HepG2 (cell line): ENCODE measurements at regions not wholly inside any gene's neighbourhood (a gene's known extent, or its start where the extent isn't known, plus 50 kb on each side); places are given as distances from the start of the nearest gene placed in this dataset.
A peak's percentile ranks its signal among the peaks of the same experiment; 100 is the strongest.

Source experiments
- ATAC-seq: fragments of 200-7000 bp; cut with Tn5 transposase; 3 replicates; pipeline ENCODE4 v1.9.1; 2020; ENCODE audit warnings: mild to moderate bottlenecking, moderate library complexity
- BruUV-seq: library from RNA; stranded (reverse); fragments of 400-500 nt; replicated peaks from 2 replicates; lab custom pipeline; 2021; lab: Mats Ljungman, UMichigan
- CTCF ChIA-PET: fragments of 300-600 bp; formaldehyde crosslinking; extraction: SDS; loops from one replicate; lab custom pipeline; 2021; ENCODE audit warnings: low total read pairs, inconsistent platforms, low intra/inter-chr PET ratio; lab: Yijun Ruan, JAX
- POLR2A ChIA-PET: fragments of 350-600 bp; sonication (Branson Sonifier 250); formaldehyde crosslinking; loops from one replicate; lab custom pipeline; 2020; ENCODE audit warnings: antibody characterized with exemption, inconsistent platforms; lab: Yijun Ruan, JAX
- DNase-seq: peaks from one replicate; pipeline ENCODE4 v3.0.0-alpha.2; 2015; ENCODE audit warnings: low spot score
- FAIRE-seq: peaks from 3 replicates; lab custom pipeline; 2011; peaks lifted over from hg19 to GRCh38; lab: Jason Lieb, UNC
- H2AFZ ChIP-seq: one replicate; pipeline ENCODE4 v1.6.1; 2011; ENCODE audit warnings: low read length, inconsistent platforms
- H3K27ac ChIP-seq: fragments of 300-600 bp; 3 replicates; pipeline ENCODE4 v1.8.0; 2011; ENCODE audit warnings: mixed run types, mild to moderate bottlenecking, mixed read lengths, low read length, inconsistent platforms; ENCODE audit not compliant: insufficient read depth; ENCODE audit errors: extremely low read length
- H3K27me3 ChIP-seq, 2 experiments: fragments of 200-600 bp in 1 of 2; 2 replicates in 1 of 2; 3 replicates in 1 of 2; pipeline versions ENCODE4 v1.6.0 to v1.8.0; 2011; ENCODE audit warnings: low read length in 2 of 2, mild to moderate bottlenecking in 2 of 2, moderate library complexity in 2 of 2, inconsistent platforms in 1 of 2; ENCODE audit not compliant: insufficient read depth in 2 of 2, control insufficient read depth in 1 of 2
- H3K36me3 ChIP-seq, 2 experiments: fragments of 200-600 bp in 1 of 2; replicated peaks in 1 of 2; 2 replicates in 1 of 2; 3 replicates in 1 of 2; pipeline versions ENCODE4 v1.5.1 to v1.8.0; 2011; ENCODE audit warnings: low read length in 2 of 2, inconsistent platforms in 1 of 2; ENCODE audit not compliant: insufficient read depth in 2 of 2, control insufficient read depth in 1 of 2
- H3K4me1 ChIP-seq: 2 replicates; pipeline ENCODE4 v1.5.1; 2012; ENCODE audit warnings: low read length, inconsistent platforms; ENCODE audit not compliant: insufficient read depth
- H3K4me2 ChIP-seq: 2 replicates; pipeline ENCODE4 v1.6.0; 2011; ENCODE audit warnings: low read depth, low read length, inconsistent platforms
- H3K4me3 ChIP-seq, 3 experiments: fragments of 200-600 bp in 1 of 3; sonication (generic), shearing (Covaris generic) in 1 of 3; replicated peaks in 1 of 3; 2 replicates each; pipeline ENCODE4 v1.5.1; 2011 to 2016; ENCODE audit warnings: low read length in 3 of 3, inconsistent platforms in 2 of 3, low read depth in 2 of 3, mild to moderate bottlenecking in 2 of 3, control low read depth in 1 of 3, mixed read lengths in 1 of 3; ENCODE audit not compliant: insufficient read depth in 1 of 3
- H3K79me2 ChIP-seq: one replicate; pipeline ENCODE4 v1.6.1; 2011; ENCODE audit warnings: low read length, inconsistent platforms; ENCODE audit not compliant: insufficient read depth
- H3K9ac ChIP-seq: 2 replicates; pipeline ENCODE4 v1.6.0; 2011; ENCODE audit warnings: mild to moderate bottlenecking, low read depth, low read length, inconsistent platforms; ENCODE audit not compliant: insufficient read depth
- H3K9me3 ChIP-seq: 2 replicates; pipeline ENCODE4 v1.5.1; 2012; ENCODE audit warnings: mild to moderate bottlenecking, low read length
- H4K20me1 ChIP-seq: 2 replicates; pipeline ENCODE4 v1.6.0; 2011; ENCODE audit warnings: inconsistent platforms, mild to moderate bottlenecking, low read length, moderate library complexity; ENCODE audit not compliant: insufficient read depth
- ATF7 ChIP-seq, 2 experiments: fragments of 450-650 bp in 1 of 2; sonication (generic) in 1 of 2; formaldehyde crosslinking in 1 of 2; IDR thresholded peaks; 2 replicates each; pipeline versions ENCODE4 v1.4.0 to v1.6.1; 2016 to 2020; ENCODE audit warnings: antibody characterized with exemption in 1 of 2, mild to moderate bottlenecking in 1 of 2, missing genetic modification reagents in 1 of 2
- KLF16 ChIP-seq, 2 experiments: sonication (generic) in 1 of 2; formaldehyde crosslinking in 1 of 2; IDR thresholded peaks; 2 replicates each; pipeline versions ENCODE4 v1.6.1 to v1.8.0; 2016 to 2023; ENCODE audit warnings: missing genetic modification reagents in 2 of 2, missing compliant biosample characterization in 1 of 2
- ZMYM3 ChIP-seq: sonication (generic); formaldehyde crosslinking; IDR thresholded peaks from 2 replicates; pipeline ENCODE4 v1.5.1; 2020; ENCODE audit warnings: mild to moderate bottlenecking, missing genetic modification reagents
- WGBS: methylation state at CpG from one replicate; pipeline ENCODE4 v1.1.6; 2017; ENCODE audit warnings: low lambda C conversion rate; 5-methylcytosine and 5-hydroxymethylcytosine counted together
- in situ Hi-C: cut with HindIII; loops from 2 replicates; pipeline ENCODE4 v1.10.0; 2017; ENCODE audit warnings: low pct_unique_long_range_greater_than_20kb; ENCODE audit not compliant: extremely low pct_ligation_motif_present
- intact Hi-C: fragments of 100-400 bp; cut with micrococcal nuclease; formaldehyde crosslinking; loops from one replicate; pipeline ENCODE4 v1.10.0; 2022; ENCODE audit not compliant: unreplicated experiment
- TF ChIP-seq, protein P1 (sequence below): sonication (generic); formaldehyde crosslinking; IDR thresholded peaks from 2 replicates; pipeline ENCODE4 v1.5.1; 2020; ENCODE audit warnings: missing genetic modification reagents, mild to moderate bottlenecking, borderline replicate concordance
- TF ChIP-seq, protein P2 (sequence below): sonication (generic); formaldehyde crosslinking; IDR thresholded peaks from 2 replicates; pipeline ENCODE4 v1.4.0; 2020; ENCODE audit warnings: missing genetic modification reagents, low read depth, mild to moderate bottlenecking, borderline replicate concordance
- TF ChIP-seq, protein P3 (sequence below): sonication (generic); formaldehyde crosslinking; IDR thresholded peaks from one replicate; pipeline ENCODE4 v1.5.1; 2020; ENCODE audit warnings: mild to moderate bottlenecking, missing genetic modification reagents; ENCODE audit errors: not compliant biosample characterization

DNA sequence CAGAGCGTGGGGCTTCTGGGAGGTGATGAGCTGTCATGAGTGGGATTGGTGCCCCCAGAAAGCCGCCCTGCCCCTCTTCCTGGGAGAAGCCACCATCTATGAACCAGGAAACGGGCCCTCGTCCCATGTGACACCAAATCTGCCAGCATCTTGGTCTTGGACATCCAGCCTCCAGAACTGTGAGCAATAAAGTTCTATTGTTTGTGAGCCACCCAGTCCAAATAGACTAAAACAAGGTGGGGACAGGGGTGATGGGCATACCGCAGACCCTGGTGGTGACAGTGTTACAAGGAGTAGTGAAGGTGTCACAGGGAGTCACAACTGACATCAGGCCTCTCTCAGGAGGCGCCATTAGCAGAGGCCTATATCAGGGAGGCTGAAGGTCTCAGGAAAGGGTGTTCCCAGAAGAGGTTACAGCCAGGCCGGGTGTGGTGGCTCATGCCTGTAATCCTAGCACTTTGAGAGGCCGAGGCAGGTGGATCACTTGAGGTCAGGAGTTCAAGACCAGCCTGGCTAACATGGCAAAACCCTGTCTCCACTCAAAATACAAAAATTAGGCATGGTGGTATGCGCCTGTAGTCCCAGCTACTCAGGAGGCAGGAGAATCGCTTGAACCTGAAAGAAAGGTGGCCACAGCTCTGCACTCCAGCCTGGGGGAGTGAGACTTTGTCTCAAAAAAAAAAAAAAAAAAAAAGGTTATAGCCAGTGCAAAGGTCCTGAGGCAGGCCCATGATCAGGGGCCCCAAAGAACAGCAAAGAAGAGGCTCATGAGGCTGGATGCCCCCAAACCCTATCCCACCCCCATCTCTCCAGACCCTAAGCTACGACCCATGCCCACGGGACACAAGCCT lies 53.0 kb downstream of the NCOR2 start:
- intact Hi-C loops (loop anchor here (10.0 kb wide), 1 partner anchor 50 kb away; the partner anchor contains the start of gene NCOR2), in situ Hi-C loops (no loop called here)
- ATAC-seq: no peak
- H3K4me3 ChIP-seq: no peak overlapping the region
- no peak overlapping the region for H3K27ac ChIP-seq
- no peaks in the 10 kb centered on the region for H3K9me3 ChIP-seq
- H2AFZ ChIP-seq: no peak overlapping the region
- H3K9ac ChIP-seq: no peak overlapping the region
- ChIA-PET POLR2A (no interaction called here), CTCF (no interaction called here)
- no peak overlapping the region for H3K4me2 ChIP-seq
- WGBS: 94% methylated on average over 6 of the region's 12 CpGs
- H3K79me2 ChIP-seq: peaks cover 30% of the 10 kb centered on the region
- no peaks in the 10 kb centered on the region; a peak in 1 of 5 replicates for H3K36me3 ChIP-seq
- no peak for FAIRE-seq
- peaks cover 13% of the 10 kb centered on the region for H4K20me1 ChIP-seq
- no peaks in the 10 kb centered on the region for H3K27me3 ChIP-seq
- no TSS peak for BruUV-seq
- peaks cover 62% of the 10 kb centered on the region for H3K4me1 ChIP-seq
- TF ChIP-seq, protein P1, sequence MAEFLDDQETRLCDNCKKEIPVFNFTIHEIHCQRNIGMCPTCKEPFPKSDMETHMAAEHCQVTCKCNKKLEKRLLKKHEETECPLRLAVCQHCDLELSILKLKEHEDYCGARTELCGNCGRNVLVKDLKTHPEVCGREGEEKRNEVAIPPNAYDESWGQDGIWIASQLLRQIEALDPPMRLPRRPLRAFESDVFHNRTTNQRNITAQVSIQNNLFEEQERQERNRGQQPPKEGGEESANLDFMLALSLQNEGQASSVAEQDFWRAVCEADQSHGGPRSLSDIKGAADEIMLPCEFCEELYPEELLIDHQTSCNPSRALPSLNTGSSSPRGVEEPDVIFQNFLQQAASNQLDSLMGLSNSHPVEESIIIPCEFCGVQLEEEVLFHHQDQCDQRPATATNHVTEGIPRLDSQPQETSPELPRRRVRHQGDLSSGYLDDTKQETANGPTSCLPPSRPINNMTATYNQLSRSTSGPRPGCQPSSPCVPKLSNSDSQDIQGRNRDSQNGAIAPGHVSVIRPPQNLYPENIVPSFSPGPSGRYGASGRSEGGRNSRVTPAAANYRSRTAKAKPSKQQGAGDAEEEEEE: no peak
- TF ChIP-seq, protein P2, sequence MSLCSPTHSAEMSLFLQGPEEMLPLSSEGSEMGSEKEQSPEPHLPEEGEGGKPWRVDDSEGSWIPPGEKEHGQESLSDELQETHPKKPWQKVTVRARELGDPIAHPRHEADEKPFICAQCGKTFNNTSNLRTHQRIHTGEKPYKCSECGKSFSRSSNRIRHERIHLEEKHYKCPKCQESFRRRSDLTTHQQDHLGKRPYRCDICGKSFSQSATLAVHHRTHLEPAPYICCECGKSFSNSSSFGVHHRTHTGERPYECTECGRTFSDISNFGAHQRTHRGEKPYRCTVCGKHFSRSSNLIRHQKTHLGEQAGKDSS (CRISPR knock-in tag): no peak
- TF ChIP-seq, protein P3, sequence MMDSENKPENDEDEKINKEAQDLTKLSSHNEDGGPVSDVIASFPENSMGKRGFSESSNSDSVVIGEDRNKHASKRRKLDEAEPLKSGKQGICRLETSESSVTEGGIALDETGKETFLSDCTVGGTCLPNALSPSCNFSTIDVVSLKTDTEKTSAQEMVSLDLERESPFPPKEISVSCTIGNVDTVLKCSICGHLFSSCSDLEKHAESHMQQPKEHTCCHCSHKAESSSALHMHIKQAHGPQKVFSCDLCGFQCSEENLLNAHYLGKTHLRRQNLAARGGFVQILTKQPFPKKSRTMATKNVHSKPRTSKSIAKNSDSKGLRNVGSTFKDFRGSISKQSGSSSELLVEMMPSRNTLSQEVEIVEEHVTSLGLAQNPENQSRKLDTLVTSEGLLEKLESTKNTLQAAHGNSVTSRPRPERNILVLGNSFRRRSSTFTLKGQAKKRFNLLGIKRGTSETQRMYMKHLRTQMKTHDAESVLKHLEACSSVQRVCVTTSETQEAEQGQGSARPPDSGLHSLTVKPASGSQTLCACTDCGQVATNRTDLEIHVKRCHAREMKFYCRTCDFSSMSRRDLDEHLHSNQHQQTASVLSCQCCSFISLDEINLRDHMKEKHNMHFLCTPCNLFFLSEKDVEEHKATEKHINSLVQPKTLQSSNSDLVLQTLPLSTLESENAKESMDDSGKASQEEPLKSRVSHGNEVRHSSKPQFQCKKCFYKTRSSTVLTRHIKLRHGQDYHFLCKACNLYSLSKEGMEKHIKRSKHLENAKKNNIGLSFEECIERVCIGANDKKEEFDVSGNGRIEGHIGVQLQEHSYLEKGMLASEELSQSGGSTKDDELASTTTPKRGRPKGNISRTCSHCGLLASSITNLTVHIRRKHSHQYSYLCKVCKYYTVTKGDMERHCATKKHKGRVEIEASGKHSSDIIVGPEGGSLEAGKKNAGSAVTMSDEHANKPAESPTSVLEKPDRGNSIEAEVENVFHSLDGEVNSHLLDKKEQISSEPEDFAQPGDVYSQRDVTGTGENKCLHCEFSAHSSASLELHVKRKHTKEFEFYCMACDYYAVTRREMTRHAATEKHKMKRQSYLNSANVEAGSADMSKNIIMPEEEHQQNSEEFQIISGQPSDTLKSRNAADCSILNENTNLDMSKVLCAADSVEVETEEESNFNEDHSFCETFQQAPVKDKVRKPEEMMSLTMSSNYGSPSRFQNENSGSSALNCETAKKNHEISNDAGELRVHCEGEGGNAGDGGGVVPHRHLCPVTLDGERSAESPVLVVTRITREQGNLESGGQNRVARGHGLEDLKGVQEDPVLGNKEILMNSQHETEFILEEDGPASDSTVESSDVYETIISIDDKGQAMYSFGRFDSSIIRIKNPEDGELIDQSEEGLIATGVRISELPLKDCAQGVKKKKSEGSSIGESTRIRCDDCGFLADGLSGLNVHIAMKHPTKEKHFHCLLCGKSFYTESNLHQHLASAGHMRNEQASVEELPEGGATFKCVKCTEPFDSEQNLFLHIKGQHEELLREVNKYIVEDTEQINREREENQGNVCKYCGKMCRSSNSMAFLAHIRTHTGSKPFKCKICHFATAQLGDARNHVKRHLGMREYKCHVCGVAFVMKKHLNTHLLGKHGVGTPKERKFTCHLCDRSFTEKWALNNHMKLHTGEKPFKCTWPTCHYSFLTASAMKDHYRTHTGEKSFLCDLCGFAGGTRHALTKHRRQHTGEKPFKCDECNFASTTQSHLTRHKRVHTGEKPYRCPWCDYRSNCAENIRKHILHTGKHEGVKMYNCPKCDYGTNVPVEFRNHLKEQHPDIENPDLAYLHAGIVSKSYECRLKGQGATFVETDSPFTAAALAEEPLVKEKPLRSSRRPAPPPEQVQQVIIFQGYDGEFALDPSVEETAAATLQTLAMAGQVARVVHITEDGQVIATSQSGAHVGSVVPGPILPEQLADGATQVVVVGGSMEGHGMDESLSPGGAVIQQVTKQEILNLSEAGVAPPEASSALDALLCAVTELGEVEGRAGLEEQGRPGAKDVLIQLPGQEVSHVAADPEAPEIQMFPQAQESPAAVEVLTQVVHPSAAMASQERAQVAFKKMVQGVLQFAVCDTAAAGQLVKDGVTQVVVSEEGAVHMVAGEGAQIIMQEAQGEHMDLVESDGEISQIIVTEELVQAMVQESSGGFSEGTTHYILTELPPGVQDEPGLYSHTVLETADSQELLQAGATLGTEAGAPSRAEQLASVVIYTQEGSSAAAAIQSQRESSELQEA: no peak
- TF ChIP-seq ATF7 (IDR thresholded peaks at IDR 0.05): no peak
- TF ChIP-seq ATF7 (CRISPR knock-in tag; IDR thresholded peaks at IDR 0.05): no peak
- peak; percentile 51; the same call in 1 of the 2 replicates for TF ChIP-seq ZMYM3 (CRISPR knock-in tag)
- no peak for TF ChIP-seq KLF16 (CRISPR knock-in tag; IDR thresholded peaks at IDR 0.05)
- TF ChIP-seq, all 625 proteins: peak for 1
- DNase-seq: no peak
